Fibroblast of lung (primary cell): ENCODE measurements at regions not wholly inside any gene's neighbourhood (a gene's known extent, or its start where the extent isn't known, plus 50 kb on each side); places are given as distances from the start of the nearest gene placed in this dataset.

Experiments used
- CTCF ChIP-seq, 2 donors: IDR thresholded peaks in 1 of 2; conservative IDR thresholded peaks in 1 of 2; 1 replicate in 1 of 2; 2 replicates in 1 of 2; pipeline ENCODE4 v1.5.1; 2011 to 2012; ENCODE audit warnings: low read length in 2 of 2, control low read depth in 1 of 2, inconsistent platforms in 1 of 2, low read depth in 1 of 2, mild to moderate bottlenecking in 1 of 2
- EZH2 ChIP-seq: IDR thresholded peaks from 2 replicates; pipeline ENCODE4 v1.5.1; 2012; ENCODE audit warnings: low read length, control low read depth, mild to moderate bottlenecking; ENCODE audit errors: missing control alignments

GRCh38 chr4:100852326-100852725, 334.5 kb upstream of the EMCN start:
- TF ChIP-seq CTCF (conservative IDR thresholded peaks at IDR 0.05 in 1 of 2, IDR thresholded peaks at IDR 0.05 in 1 of 2; ENCODE audit: low read depth in 1 of 2, low read length in 2 of 2) (no peak), EZH2 (no peak)
